Tongue (tissue), 1 donor: ENCODE measurements at regions not wholly inside any gene's neighbourhood (a gene's known extent, or its start where the extent isn't known, plus 50 kb on each side); places are given as distances from the start of the nearest gene placed in this dataset.

Experiments used
- DNase-seq: peaks from one replicate; pipeline ENCODE4 v3.0.0-alpha.2; 2015

DNA sequence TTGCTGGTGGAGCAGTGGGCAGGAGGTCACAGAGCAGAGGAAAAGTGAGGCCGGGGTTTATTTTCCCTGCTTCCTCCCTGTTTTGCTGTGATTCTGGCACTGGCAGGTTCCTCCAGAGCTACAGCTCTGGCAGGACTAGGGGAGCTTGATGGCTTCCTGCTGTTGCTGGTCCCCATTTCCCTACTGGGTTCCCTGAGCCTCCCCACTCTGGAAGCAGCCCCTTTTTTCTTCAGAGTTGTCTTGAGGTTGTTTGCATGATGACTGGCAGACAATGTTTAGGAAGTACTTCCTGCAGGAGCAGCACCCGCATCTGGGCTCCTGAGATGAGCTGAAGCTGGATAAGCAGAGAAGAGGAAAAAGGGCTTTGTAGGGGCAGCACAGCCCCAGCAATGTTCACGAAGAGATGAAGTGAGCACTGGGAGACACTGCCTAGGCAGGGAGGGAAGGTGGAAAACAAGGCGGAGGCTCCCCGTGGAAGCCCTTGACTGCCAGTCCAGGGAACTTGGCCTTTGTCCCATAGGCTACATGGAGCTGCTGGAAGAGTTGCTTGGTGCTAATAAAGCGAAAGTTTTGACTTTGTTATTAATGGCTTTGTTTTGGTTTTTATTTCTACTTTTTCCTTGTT, 126.9 kb downstream of the SLC38A6 start:
- DNase-seq, result no peak

GRCh38 chr14:61106959-61107641, 126.1 kb downstream of the SLC38A6 start:
- peak; percentile 83 for DNase-seq

- DNase-seq, result no peak
Measured at GRCh38 chr14:61106271-61106958, 125.4 kb downstream of the SLC38A6 start.

GRCh38 chr14:61104358-61104757, 123.3 kb downstream of the SLC38A6 start:
- no peak for DNase-seq

DNA sequence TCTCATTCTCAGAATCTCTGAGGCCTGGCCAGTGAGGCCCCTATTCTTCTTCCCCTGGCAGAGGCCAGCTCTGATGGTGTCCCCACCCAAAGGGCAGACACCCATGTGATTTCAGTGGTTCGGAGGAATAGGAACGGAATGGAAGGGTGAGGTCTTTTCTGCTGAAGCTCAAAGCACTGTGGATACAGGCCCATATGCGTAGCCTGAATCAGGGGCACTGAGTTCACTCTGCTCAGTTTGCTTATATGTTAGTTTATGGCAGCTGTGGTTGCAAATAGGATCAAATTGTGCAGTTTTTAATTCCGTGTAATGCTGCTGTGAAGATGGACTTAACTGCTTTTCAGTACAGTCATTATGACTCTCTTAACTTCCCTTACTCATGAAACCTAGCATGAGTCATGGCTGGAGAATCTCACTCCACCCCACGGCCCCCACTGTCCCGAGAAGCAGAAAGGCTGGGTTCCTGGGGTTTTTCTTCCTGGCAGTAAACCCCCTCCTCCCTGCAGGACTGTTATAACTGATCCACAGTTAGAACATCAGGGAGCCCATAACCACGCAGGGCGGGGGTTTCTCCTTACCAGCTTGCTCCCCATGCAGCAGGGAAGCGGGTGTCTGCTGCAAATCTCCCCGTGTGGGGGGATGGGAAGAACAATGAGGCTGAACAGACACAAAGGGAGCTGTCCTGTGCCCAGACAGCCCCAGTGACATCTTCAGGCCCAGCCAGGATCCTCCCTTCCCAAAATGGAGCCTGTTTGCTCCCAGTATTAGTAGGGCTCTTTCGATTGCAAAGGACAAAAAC, 122.7 kb downstream of the SLC38A6 start:
- peak; percentile 87 for DNase-seq

DNA sequence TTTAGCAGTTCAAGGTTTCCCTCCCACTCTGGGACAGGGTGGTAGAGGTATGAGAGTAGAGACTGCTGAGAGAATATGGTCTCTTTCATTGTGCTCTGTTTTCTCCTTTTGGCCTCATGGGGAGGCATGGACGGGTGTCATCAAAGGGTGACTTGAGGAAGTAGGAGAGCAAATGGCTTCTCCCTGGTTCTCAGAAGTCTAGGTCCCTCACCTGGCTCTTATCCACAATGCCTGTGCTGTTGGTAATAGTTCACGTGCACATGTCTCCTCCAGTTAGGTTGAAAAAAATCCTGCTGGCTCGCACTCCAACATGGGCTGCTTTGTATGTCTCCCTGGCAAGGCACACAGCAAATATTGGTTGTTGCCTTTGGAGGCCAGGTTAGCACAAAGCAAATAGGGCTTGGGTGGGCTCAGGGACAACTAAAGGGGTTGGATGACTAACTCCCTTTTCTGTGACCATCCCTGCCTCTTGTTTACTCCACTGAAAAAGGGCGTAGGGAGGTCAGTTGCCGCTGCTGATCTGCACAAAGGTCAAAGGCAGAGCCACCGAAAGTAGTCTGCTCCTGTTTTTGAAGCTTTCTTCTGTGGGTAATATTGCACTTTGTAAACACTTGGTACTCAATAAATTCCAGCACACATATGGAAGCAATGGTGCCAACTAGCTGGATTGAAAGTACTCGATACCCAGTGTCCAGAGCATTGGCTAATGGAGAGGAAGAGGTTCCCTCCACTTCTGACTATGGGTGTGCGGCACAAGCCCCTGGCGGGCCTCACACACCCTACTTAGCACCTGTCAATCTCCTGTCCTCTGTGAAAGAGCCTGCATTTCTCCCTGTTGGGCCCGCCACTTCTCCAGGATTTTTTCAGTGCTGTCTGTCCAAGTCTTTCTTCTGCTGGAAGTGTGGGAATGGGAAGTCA, 121.8 kb downstream of the SLC38A6 start:
- DNase-seq, result no peak
